ENCODE measurements at regions not wholly inside any gene's neighbourhood (a gene's known extent, or its start where the extent isn't known, plus 50 kb on each side); places are given as distances from the start of the nearest gene placed in this dataset.

- TF ChIP-seq CTCF (conservative IDR thresholded peaks at IDR 0.05; ENCODE audit: low read depth in 2 of 2) (no peak), REST (IDR thresholded peaks at IDR 0.05; ENCODE audit: unreplicated experiment) (no peak), JUNB (IDR thresholded peaks at IDR 0.05; ENCODE audit: unreplicated experiment) (no peak)
Measured at GRCh38 chr1:5393603-5394002, 598.6 kb downstream of the NPHP4 start.
